K562 (cell line): ENCODE measurements at regions not wholly inside any gene's neighbourhood (a gene's known extent, or its start where the extent isn't known, plus 50 kb on each side); places are given as distances from the start of the nearest gene placed in this dataset.

ENCODE experiments used
- BCOR ChIP-seq: fragments of 450-650 bp; IDR thresholded peaks from 2 replicates; pipeline ENCODE4 v1.6.1; 2016
- BRD4 ChIP-seq: fragments of 200-600 bp; sonication (generic); IDR thresholded peaks from 2 replicates; pipeline ENCODE4 v1.6.1; 2017; ENCODE audit warnings: inconsistent platforms
- HMG20B ChIP-seq: fragments of 250-450 bp; sonication (Bioruptor Pico); IDR thresholded peaks from 2 replicates; pipeline ENCODE4 v1.5.0; 2021; ENCODE audit warnings: mild to moderate bottlenecking
- HOXB6 ChIP-seq: fragments of 250-450 bp; sonication (Bioruptor Pico); IDR thresholded peaks from 2 replicates; pipeline ENCODE4 v1.5.1; 2022; ENCODE audit warnings: mild to moderate bottlenecking, borderline replicate concordance
- KHSRP ChIP-seq: fragments of 450-650 bp; IDR thresholded peaks from 2 replicates; pipeline ENCODE4 v1.6.1; 2017
- MAZ ChIP-seq, 2 experiments: fragments of 450-650 bp in 1 of 2; sonication (generic) in 1 of 2; formaldehyde crosslinking; IDR thresholded peaks in 1 of 2; conservative IDR thresholded peaks in 1 of 2; 2 replicates each; pipeline versions ENCODE4 v1.4.0 to v1.5.0; 2020; ENCODE audit warnings: mild to moderate bottlenecking in 1 of 2, missing genetic modification reagents in 1 of 2
- NONO ChIP-seq, 2 experiments: fragments of 200-400 bp in 1 of 2; fragments of 450-650 bp in 1 of 2; formaldehyde crosslinking in 1 of 2; IDR thresholded peaks; 2 replicates each; pipeline ENCODE4 v1.6.1; 2017; ENCODE audit warnings: low read depth in 2 of 2, mild to moderate bottlenecking in 2 of 2, moderate library complexity in 2 of 2, low read length in 1 of 2
- PBX2 ChIP-seq, 2 experiments: IDR thresholded peaks in 1 of 2; conservative IDR thresholded peaks in 1 of 2; 2 replicates each; pipeline ENCODE4 v1.6.1; 2016; ENCODE audit warnings: low read depth in 2 of 2, mild to moderate bottlenecking in 1 of 2, missing compliant biosample characterization in 1 of 2, missing genetic modification characterization in 1 of 2, moderate library complexity in 1 of 2
- PCBP2 ChIP-seq: fragments of 200-400 bp; formaldehyde crosslinking; IDR thresholded peaks from 2 replicates; pipeline ENCODE4 v1.6.1; 2018; ENCODE audit warnings: low read length, low read depth, mild to moderate bottlenecking, moderate library complexity; ENCODE audit not compliant: poor library complexity, severe bottlenecking
- PHB2 ChIP-seq: fragments of 450-650 bp; IDR thresholded peaks from 2 replicates; pipeline ENCODE4 v1.6.1; 2017; ENCODE audit warnings: low read depth
- POLR2AphosphoS5 ChIP-seq: IDR thresholded peaks from 2 replicates; pipeline ENCODE4 v1.6.1; 2011; ENCODE audit warnings: mild to moderate bottlenecking, low read depth, low read length, moderate library complexity; ENCODE audit not compliant: control insufficient read depth, insufficient read depth
- RCOR1 ChIP-seq, 2 experiments: IDR thresholded peaks; 2 replicates each; pipeline ENCODE4 v1.6.1; 2012; ENCODE audit warnings: low read depth in 2 of 2, low read length in 2 of 2, borderline replicate concordance in 1 of 2, improper control_type of control experiment in 1 of 2
- SMAD4 ChIP-seq: fragments of 250-450 bp; sonication (Bioruptor Pico); conservative IDR thresholded peaks from 2 replicates; pipeline ENCODE4 v1.8.0; 2021; ENCODE audit warnings: inconsistent platforms, mild to moderate bottlenecking, moderate library complexity
- SOX6 ChIP-seq: fragments of 450-650 bp; IDR thresholded peaks from 2 replicates; pipeline ENCODE4 v1.6.1; 2014; ENCODE audit warnings: mild to moderate bottlenecking
- STAT5A ChIP-seq: IDR thresholded peaks from 2 replicates; pipeline ENCODE4 v1.6.1; 2012; ENCODE audit warnings: low read length, inconsistent platforms, borderline replicate concordance
- TRIM24 ChIP-seq, 2 experiments: fragments of 450-650 bp; IDR thresholded peaks; 2 replicates each; pipeline ENCODE4 v1.6.1; 2016
- ZEB2 ChIP-seq: fragments of 450-650 bp; IDR thresholded peaks from 2 replicates; pipeline ENCODE4 v1.6.1; 2016
- TF ChIP-seq, protein P1 (sequence below), 2 experiments: fragments of 450-650 bp; conservative IDR thresholded peaks; 2 replicates each; pipeline ENCODE4 v1.6.1; 2017; ENCODE audit warnings: mild to moderate bottlenecking in 2 of 2, moderate library complexity in 2 of 2
- TF ChIP-seq, protein P2 (sequence below): sonication (generic); IDR thresholded peaks from 2 replicates; pipeline ENCODE4 v1.6.1; 2016
- TF ChIP-seq, protein P3 (sequence below): sonication (generic); formaldehyde crosslinking; IDR thresholded peaks from 2 replicates; pipeline ENCODE4 v1.8.0; 2022; ENCODE audit warnings: mild to moderate bottlenecking, missing genetic modification reagents

GRCh38 chr14:65301862-65302539 lies 110.5 kb upstream of the FUT8 start (continued):
- TF ChIP-seq STAT5A (peak; percentile 55), TRIM24 (IDR thresholded peaks at IDR 0.05) (peak; percentile 36 to 41; a peak in 2 of 4 replicates), KHSRP (peak; percentile 14; the same call in 1 of the 2 replicates), HOXB6 (CRISPR knock-in tag) (no peak), BCOR (peak; percentile 30; the same call in 1 of the 2 replicates), POLR2AphosphoS5 (peak; percentile 73), ZEB2 (peak; percentile 75; the same call in 1 of the 2 replicates), MAZ (CRISPR knock-in tag; conservative IDR thresholded peaks at IDR 0.05 in 1 of 2, IDR thresholded peaks at IDR 0.05 in 1 of 2) (peak in 1 of 2 experiments; percentile 65; a peak in 3 of 4 replicates), PHB2 (peak; percentile 58; the same call in 1 of the 2 replicates), PCBP2 (no peak), BRD4 (no peak), NONO (IDR thresholded peaks at IDR 0.05; ENCODE audit: low read depth in 2 of 2, low read length in 1 of 2) (no peak), HMG20B (no peak), RCOR1 (IDR thresholded peaks at IDR 0.05; ENCODE audit: borderline replicate concordance in 1 of 2, low read depth in 2 of 2, low read length in 2 of 2) (peak in 1 of 2 experiments; percentile 74; a peak in 3 of 4 replicates), SMAD4 (CRISPR knock-in tag) (peak; percentile 56; the same call in 1 of the 2 replicates), PBX2 (CRISPR knock-in tag; IDR thresholded peaks at IDR 0.05; ENCODE audit: low read depth) (no peak), PBX2 (tag; conservative IDR thresholded peaks at IDR 0.05; ENCODE audit: low read depth) (peak; percentile 83), SOX6 (peak; percentile 64)
- TF ChIP-seq, protein P1, sequence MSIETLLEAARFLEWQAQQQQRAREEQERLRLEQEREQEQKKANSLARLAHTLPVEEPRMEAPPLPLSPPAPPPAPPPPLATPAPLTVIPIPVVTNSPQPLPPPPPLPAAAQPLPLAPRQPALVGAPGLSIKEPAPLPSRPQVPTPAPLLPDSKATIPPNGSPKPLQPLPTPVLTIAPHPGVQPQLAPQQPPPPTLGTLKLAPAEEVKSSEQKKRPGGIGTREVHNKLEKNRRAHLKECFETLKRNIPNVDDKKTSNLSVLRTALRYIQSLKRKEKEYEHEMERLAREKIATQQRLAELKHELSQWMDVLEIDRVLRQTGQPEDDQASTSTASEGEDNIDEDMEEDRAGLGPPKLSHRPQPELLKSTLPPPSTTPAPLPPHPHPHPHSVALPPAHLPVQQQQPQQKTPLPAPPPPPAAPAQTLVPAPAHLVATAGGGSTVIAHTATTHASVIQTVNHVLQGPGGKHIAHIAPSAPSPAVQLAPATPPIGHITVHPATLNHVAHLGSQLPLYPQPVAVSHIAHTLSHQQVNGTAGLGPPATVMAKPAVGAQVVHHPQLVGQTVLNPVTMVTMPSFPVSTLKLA (conservative IDR thresholded peaks at IDR 0.05), result 0 out of 4 replicates have a peak, but pooled peaks of 1 of the 2 experiments have one; percentile 18
- TF ChIP-seq, protein P2, sequence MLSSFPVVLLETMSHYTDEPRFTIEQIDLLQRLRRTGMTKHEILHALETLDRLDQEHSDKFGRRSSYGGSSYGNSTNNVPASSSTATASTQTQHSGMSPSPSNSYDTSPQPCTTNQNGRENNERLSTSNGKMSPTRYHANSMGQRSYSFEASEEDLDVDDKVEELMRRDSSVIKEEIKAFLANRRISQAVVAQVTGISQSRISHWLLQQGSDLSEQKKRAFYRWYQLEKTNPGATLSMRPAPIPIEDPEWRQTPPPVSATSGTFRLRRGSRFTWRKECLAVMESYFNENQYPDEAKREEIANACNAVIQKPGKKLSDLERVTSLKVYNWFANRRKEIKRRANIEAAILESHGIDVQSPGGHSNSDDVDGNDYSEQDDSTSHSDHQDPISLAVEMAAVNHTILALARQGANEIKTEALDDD, result peak; percentile 83
- TF ChIP-seq, protein P3, sequence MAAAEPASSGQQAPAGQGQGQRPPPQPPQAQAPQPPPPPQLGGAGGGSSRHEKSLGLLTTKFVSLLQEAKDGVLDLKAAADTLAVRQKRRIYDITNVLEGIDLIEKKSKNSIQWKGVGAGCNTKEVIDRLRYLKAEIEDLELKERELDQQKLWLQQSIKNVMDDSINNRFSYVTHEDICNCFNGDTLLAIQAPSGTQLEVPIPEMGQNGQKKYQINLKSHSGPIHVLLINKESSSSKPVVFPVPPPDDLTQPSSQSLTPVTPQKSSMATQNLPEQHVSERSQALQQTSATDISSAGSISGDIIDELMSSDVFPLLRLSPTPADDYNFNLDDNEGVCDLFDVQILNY, result no peak
